Keratinocyte (primary cell): ENCODE measurements at regions not wholly inside any gene's neighbourhood (a gene's known extent, or its start where the extent isn't known, plus 50 kb on each side); places are given as distances from the start of the nearest gene placed in this dataset.

Experiments
- DNase-seq: peaks from one replicate; pipeline ENCODE4 v3.0.0-alpha.2; 2011; ENCODE audit warnings: low read depth, missing footprints, low spot score
- FAIRE-seq: peaks from 2 replicates; lab custom pipeline; 2011; peaks lifted over from hg19 to GRCh38; lab: Jason Lieb, UNC
- H2AFZ ChIP-seq: 2 replicates; pipeline ENCODE4 v1.6.0; 2012; ENCODE audit warnings: low read length, control low read depth, inconsistent platforms; ENCODE audit not compliant: control insufficient read depth
- H3K27ac ChIP-seq: 2 replicates; pipeline ENCODE4 v1.5.1; 2011; ENCODE audit warnings: low read length; ENCODE audit not compliant: control insufficient read depth, insufficient read depth
- H3K27me3 ChIP-seq: 3 replicates; pipeline ENCODE4 v1.6.0; 2011; ENCODE audit warnings: low read length; ENCODE audit not compliant: control insufficient read depth, insufficient read depth; ENCODE audit errors: extremely low read depth
- H3K36me3 ChIP-seq, 2 experiments: 2 replicates in 1 of 2; 3 replicates in 1 of 2; pipeline ENCODE4 v1.5.1; 2011; ENCODE audit warnings: low read length in 2 of 2, mild to moderate bottlenecking in 1 of 2; ENCODE audit not compliant: control insufficient read depth in 2 of 2, insufficient read depth in 2 of 2; ENCODE audit errors: extremely low read depth in 1 of 2
- H3K4me1 ChIP-seq: 3 replicates; pipeline ENCODE4 v1.5.1; 2011; ENCODE audit warnings: low read length; ENCODE audit not compliant: control insufficient read depth, insufficient read depth; ENCODE audit errors: extremely low read depth
- H3K4me2 ChIP-seq: 3 replicates; pipeline ENCODE4 v1.6.0; 2011; ENCODE audit warnings: low read depth, low read length; ENCODE audit not compliant: control insufficient read depth, insufficient read depth; ENCODE audit errors: extremely low read depth
- H3K4me3 ChIP-seq, 3 experiments: fragments of 200-600 bp in 1 of 3; sonication (generic) in 1 of 3; 2 replicates in 2 of 3; 3 replicates in 1 of 3; pipeline ENCODE4 v1.5.1; 2011 to 2016; ENCODE audit warnings: low read length in 3 of 3, mild to moderate bottlenecking in 3 of 3, control low read depth in 2 of 3, inconsistent platforms in 1 of 3, low read depth in 1 of 3, mixed read lengths in 1 of 3, mixed run types in 1 of 3, moderate library complexity in 1 of 3; ENCODE audit not compliant: control insufficient read depth in 2 of 3, insufficient read depth in 2 of 3; ENCODE audit errors: extremely low read depth in 1 of 3
- H3K79me2 ChIP-seq: 2 replicates; pipeline ENCODE4 v1.6.0; 2012; ENCODE audit warnings: low read length; ENCODE audit not compliant: control insufficient read depth, insufficient read depth
- H3K9ac ChIP-seq: 3 replicates; pipeline ENCODE4 v1.6.0; 2011; ENCODE audit warnings: low read length; ENCODE audit not compliant: control insufficient read depth, insufficient read depth; ENCODE audit errors: extremely low read depth
- H3K9me1 ChIP-seq: 3 replicates; pipeline ENCODE4 v1.6.0; 2011; ENCODE audit warnings: low read length; ENCODE audit not compliant: control insufficient read depth, insufficient read depth; ENCODE audit errors: extremely low read depth
- H3K9me3 ChIP-seq: 2 replicates; pipeline ENCODE4 v1.5.1; 2012; ENCODE audit warnings: low read depth, low read length; ENCODE audit not compliant: control insufficient read depth
- H4K20me1 ChIP-seq: 3 replicates; pipeline ENCODE4 v1.6.0; 2011; ENCODE audit warnings: low read length; ENCODE audit not compliant: control insufficient read depth, insufficient read depth; ENCODE audit errors: extremely low read depth
- CTCF ChIP-seq, 3 experiments: IDR thresholded peaks in 1 of 3; conservative IDR thresholded peaks in 1 of 3; optimal IDR thresholded peaks in 1 of 3; 2 replicates in 2 of 3; 3 replicates in 1 of 3; pipeline versions ENCODE3 to v1.5.1; 2011; ENCODE audit warnings: low read length in 3 of 3, mild to moderate bottlenecking in 3 of 3, moderate library complexity in 2 of 3, control low read depth in 1 of 3, inconsistent platforms in 1 of 3; ENCODE audit not compliant: insufficient read depth in 2 of 3; ENCODE audit errors: extremely low read depth in 1 of 3
- EZH2 ChIP-seq: IDR thresholded peaks from one replicate; pipeline ENCODE4 v1.6.1; 2012; ENCODE audit warnings: inconsistent platforms, mild to moderate bottlenecking, low read length, moderate library complexity
- dilution Hi-C: fragments of 300-500 bp; cut with MboI; formaldehyde crosslinking; loops from one replicate; pipeline ENCODE4 v1.7.0; 2020; ENCODE audit warnings: low sequenced_read_pairs; ENCODE audit not compliant: extremely low pct_ligation_motif_present

GRCh38 chr14:40164083-40164482 lies 731.9 kb upstream of the FBXO33 start:
- Histone ChIP-seq H3K27ac (no peak overlapping the region), H3K4me2 (no peak overlapping the region), H2AFZ (no peak overlapping the region), H3K4me3 (no peak overlapping the region), H3K27me3 (no peaks in the 10 kb centered on the region), H3K36me3 (no peaks in the 10 kb centered on the region), H3K4me1 (no peaks in the 10 kb centered on the region), H3K9me1 (no peaks in the 10 kb centered on the region), H3K9ac (no peak overlapping the region), H3K79me2 (no peaks in the 10 kb centered on the region), H3K9me3 (no peaks in the 10 kb centered on the region), H4K20me1 (no peaks in the 10 kb centered on the region)
- no peak for FAIRE-seq
- dilution Hi-C loops: no loop called here
- TF ChIP-seq EZH2 (no peak), CTCF (optimal IDR thresholded peaks at IDR 0.05 in 1 of 3, IDR thresholded peaks at IDR 0.05 in 1 of 3, conservative IDR thresholded peaks at IDR 0.05 in 1 of 3; ENCODE audit: extremely low read depth in 1 of 3, insufficient read depth in 2 of 3, low read length in 3 of 3) (no peak)
- no peak for DNase-seq

GRCh38 chr14:40139657-40140056 lies 707.4 kb upstream of the FBXO33 start:
- DNase-seq (no peak), FAIRE-seq (no peak)
- H3K27ac ChIP-seq: no peak overlapping the region
- no peak for TF ChIP-seq CTCF (optimal IDR thresholded peaks at IDR 0.05 in 1 of 3, IDR thresholded peaks at IDR 0.05 in 1 of 3, conservative IDR thresholded peaks at IDR 0.05 in 1 of 3; ENCODE audit: extremely low read depth in 1 of 3, insufficient read depth in 2 of 3, low read length in 3 of 3)
- TF ChIP-seq EZH2: no peak
- no peaks in the 10 kb centered on the region for H3K9me1 ChIP-seq
- no peaks in the 10 kb centered on the region for H3K27me3 ChIP-seq
- no peaks in the 10 kb centered on the region for H3K79me2 ChIP-seq
- H3K9me3 ChIP-seq: no peaks in the 10 kb centered on the region
- H3K4me1 ChIP-seq: no peaks in the 10 kb centered on the region
- no peaks in the 10 kb centered on the region for H3K36me3 ChIP-seq
- no peak overlapping the region for H3K9ac ChIP-seq
- H3K4me2 ChIP-seq: no peak overlapping the region
- no peaks in the 10 kb centered on the region for H4K20me1 ChIP-seq
- dilution Hi-C loops: no loop called here
- no peak overlapping the region for H3K4me3 ChIP-seq
- H2AFZ ChIP-seq: no peak overlapping the region
